K562 (cell line): ENCODE measurements at regions not wholly inside any gene's neighbourhood (a gene's known extent, or its start where the extent isn't known, plus 50 kb on each side); places are given as distances from the start of the nearest gene placed in this dataset.

ENCODE experiments used
- CEBPB ChIP-seq: fragments of 450-650 bp; IDR thresholded peaks from 2 replicates; pipeline ENCODE4 v1.6.1; 2016; ENCODE audit warnings: missing genetic modification characterization, missing compliant biosample characterization
- CTCF ChIP-seq, 3 experiments: IDR thresholded peaks in 2 of 3; conservative IDR thresholded peaks in 1 of 3; 2 replicates each; pipeline ENCODE4 v1.5.1; 2011 to 2012; ENCODE audit warnings: low read length in 3 of 3, mild to moderate bottlenecking in 3 of 3, control low read depth in 2 of 3, improper control_type of control experiment in 1 of 3, inconsistent platforms in 1 of 3, low read depth in 1 of 3, mixed read lengths in 1 of 3, moderate library complexity in 1 of 3; ENCODE audit not compliant: insufficient read depth in 2 of 3
- ETV6 ChIP-seq, 3 experiments: fragments of 150-350 bp in 1 of 3; sonication (generic) in 1 of 3; formaldehyde crosslinking in 1 of 3; IDR thresholded peaks; 2 replicates each; pipeline versions ENCODE4 v1.6.1 to v1.8.0; 2014 to 2022; ENCODE audit warnings: borderline replicate concordance in 2 of 3, low read depth in 2 of 3, antibody characterized with exemption in 1 of 3, low read length in 1 of 3, mild to moderate bottlenecking in 1 of 3, missing genetic modification reagents in 1 of 3
- FOXP1 ChIP-seq: sonication (generic); formaldehyde crosslinking; IDR thresholded peaks from 2 replicates; pipeline ENCODE4 v1.8.0; 2022; ENCODE audit warnings: mild to moderate bottlenecking, missing genetic modification reagents
- GABPA ChIP-seq: fragments of 200-800 bp; sonication (Bioruptor generic); conservative IDR thresholded peaks from 2 replicates; pipeline ENCODE4 v1.6.1; 2016; ENCODE audit warnings: low read depth, missing genetic modification characterization, missing compliant biosample characterization
- HDGF ChIP-seq: fragments of 450-650 bp; IDR thresholded peaks from 2 replicates; pipeline ENCODE4 v1.6.1; 2016
- RHOXF2B ChIP-seq: fragments of 250-450 bp; sonication (Bioruptor Pico); conservative IDR thresholded peaks from 2 replicates; pipeline ENCODE4 v1.5.1; 2021
- SMARCA4 ChIP-seq: fragments of 450-650 bp; IDR thresholded peaks from 2 replicates; pipeline ENCODE4 v1.6.1; 2016
- TBL1XR1 ChIP-seq, 2 experiments: IDR thresholded peaks; 2 replicates each; pipeline ENCODE4 v1.6.1; 2012; ENCODE audit warnings: improper control_type of control experiment in 2 of 2, low read length in 2 of 2, mild to moderate bottlenecking in 1 of 2
- ZBTB2 ChIP-seq: fragments of 450-650 bp; IDR thresholded peaks from 2 replicates; pipeline ENCODE4 v1.6.1; 2016; ENCODE audit warnings: antibody characterized with exemption
- ZNF507 ChIP-seq: conservative IDR thresholded peaks from 2 replicates; pipeline ENCODE4 v1.6.1; 2017; ENCODE audit warnings: missing genetic modification characterization, missing compliant biosample characterization
- TF ChIP-seq, protein P1 (sequence below): fragments of 200-800 bp; sonication (Bioruptor generic); IDR thresholded peaks from 2 replicates; pipeline ENCODE4 v1.6.1; 2016; ENCODE audit warnings: missing genetic modification characterization, missing compliant biosample characterization
- TF ChIP-seq, protein P2 (sequence below), 2 experiments: IDR thresholded peaks; 2 replicates each; pipeline ENCODE4 v1.6.1; 2012; ENCODE audit warnings: improper control_type of control experiment in 2 of 2, low read depth in 2 of 2, low read length in 2 of 2, borderline replicate concordance in 1 of 2
- TF ChIP-seq, protein P3 (sequence below): sonication (generic); formaldehyde crosslinking; IDR thresholded peaks from 2 replicates; pipeline ENCODE4 v1.8.1; 2022; ENCODE audit warnings: missing genetic modification reagents

DNA sequence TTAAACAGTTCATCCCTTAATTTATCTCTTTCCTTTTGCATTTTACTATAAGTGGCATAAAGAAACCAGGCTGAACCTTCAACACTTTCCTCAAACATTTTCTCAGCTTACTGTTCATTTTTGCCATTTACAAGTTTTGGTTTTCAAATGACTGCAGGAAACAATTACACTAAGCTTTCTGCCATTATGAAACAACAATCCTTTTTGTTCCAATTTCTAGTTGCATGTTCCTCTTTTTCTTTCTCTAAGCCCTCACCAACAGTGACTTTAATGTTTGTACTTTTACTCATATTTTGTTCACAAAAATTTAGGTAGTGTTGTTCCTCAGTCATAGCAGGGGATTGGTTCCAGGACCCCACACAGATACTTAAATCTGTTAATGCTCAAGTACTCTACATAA lies 1526.1 kb downstream of the STIM2 start:
- TF ChIP-seq, protein P1, sequence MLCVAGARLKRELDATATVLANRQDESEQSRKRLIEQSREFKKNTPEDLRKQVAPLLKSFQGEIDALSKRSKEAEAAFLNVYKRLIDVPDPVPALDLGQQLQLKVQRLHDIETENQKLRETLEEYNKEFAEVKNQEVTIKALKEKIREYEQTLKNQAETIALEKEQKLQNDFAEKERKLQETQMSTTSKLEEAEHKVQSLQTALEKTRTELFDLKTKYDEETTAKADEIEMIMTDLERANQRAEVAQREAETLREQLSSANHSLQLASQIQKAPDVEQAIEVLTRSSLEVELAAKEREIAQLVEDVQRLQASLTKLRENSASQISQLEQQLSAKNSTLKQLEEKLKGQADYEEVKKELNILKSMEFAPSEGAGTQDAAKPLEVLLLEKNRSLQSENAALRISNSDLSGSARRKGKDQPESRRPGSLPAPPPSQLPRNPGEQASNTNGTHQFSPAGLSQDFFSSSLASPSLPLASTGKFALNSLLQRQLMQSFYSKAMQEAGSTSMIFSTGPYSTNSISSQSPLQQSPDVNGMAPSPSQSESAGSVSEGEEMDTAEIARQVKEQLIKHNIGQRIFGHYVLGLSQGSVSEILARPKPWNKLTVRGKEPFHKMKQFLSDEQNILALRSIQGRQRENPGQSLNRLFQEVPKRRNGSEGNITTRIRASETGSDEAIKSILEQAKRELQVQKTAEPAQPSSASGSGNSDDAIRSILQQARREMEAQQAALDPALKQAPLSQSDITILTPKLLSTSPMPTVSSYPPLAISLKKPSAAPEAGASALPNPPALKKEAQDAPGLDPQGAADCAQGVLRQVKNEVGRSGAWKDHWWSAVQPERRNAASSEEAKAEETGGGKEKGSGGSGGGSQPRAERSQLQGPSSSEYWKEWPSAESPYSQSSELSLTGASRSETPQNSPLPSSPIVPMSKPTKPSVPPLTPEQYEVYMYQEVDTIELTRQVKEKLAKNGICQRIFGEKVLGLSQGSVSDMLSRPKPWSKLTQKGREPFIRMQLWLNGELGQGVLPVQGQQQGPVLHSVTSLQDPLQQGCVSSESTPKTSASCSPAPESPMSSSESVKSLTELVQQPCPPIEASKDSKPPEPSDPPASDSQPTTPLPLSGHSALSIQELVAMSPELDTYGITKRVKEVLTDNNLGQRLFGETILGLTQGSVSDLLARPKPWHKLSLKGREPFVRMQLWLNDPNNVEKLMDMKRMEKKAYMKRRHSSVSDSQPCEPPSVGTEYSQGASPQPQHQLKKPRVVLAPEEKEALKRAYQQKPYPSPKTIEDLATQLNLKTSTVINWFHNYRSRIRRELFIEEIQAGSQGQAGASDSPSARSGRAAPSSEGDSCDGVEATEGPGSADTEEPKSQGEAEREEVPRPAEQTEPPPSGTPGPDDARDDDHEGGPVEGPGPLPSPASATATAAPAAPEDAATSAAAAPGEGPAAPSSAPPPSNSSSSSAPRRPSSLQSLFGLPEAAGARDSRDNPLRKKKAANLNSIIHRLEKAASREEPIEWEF (CRISPR knock-in tag): no peak
- TF ChIP-seq CTCF (IDR thresholded peaks at IDR 0.05 in 2 of 3, conservative IDR thresholded peaks at IDR 0.05 in 1 of 3; ENCODE audit: insufficient read depth in 2 of 3, low read depth in 1 of 3, low read length in 3 of 3) (no peak), SMARCA4 (no peak), TBL1XR1 (IDR thresholded peaks at IDR 0.05; ENCODE audit: low read length in 2 of 2) (no peak), HDGF (no peak), ZNF507 (tag) (no peak), CEBPB (tag) (no peak), ETV6 (IDR thresholded peaks at IDR 0.05; ENCODE audit: borderline replicate concordance in 1 of 2, low read depth in 2 of 2, low read length in 1 of 2) (no peak), ETV6 (CRISPR knock-in tag; IDR thresholded peaks at IDR 0.05; ENCODE audit: borderline replicate concordance) (no peak), FOXP1 (CRISPR knock-in tag) (no peak), GABPA (tag) (no peak), ZBTB2 (no peak), RHOXF2B (no peak)
- TF ChIP-seq, protein P2, sequence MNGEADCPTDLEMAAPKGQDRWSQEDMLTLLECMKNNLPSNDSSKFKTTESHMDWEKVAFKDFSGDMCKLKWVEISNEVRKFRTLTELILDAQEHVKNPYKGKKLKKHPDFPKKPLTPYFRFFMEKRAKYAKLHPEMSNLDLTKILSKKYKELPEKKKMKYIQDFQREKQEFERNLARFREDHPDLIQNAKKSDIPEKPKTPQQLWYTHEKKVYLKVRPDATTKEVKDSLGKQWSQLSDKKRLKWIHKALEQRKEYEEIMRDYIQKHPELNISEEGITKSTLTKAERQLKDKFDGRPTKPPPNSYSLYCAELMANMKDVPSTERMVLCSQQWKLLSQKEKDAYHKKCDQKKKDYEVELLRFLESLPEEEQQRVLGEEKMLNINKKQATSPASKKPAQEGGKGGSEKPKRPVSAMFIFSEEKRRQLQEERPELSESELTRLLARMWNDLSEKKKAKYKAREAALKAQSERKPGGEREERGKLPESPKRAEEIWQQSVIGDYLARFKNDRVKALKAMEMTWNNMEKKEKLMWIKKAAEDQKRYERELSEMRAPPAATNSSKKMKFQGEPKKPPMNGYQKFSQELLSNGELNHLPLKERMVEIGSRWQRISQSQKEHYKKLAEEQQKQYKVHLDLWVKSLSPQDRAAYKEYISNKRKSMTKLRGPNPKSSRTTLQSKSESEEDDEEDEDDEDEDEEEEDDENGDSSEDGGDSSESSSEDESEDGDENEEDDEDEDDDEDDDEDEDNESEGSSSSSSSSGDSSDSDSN (IDR thresholded peaks at IDR 0.05; ENCODE audit: borderline replicate concordance in 1 of 2, low read depth in 2 of 2, low read length in 2 of 2): no peak
- TF ChIP-seq, protein P3, sequence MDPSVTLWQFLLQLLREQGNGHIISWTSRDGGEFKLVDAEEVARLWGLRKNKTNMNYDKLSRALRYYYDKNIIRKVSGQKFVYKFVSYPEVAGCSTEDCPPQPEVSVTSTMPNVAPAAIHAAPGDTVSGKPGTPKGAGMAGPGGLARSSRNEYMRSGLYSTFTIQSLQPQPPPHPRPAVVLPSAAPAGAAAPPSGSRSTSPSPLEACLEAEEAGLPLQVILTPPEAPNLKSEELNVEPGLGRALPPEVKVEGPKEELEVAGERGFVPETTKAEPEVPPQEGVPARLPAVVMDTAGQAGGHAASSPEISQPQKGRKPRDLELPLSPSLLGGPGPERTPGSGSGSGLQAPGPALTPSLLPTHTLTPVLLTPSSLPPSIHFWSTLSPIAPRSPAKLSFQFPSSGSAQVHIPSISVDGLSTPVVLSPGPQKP: no peak
